H1 (cell line): ENCODE measurements at regions not wholly inside any gene's neighbourhood (a gene's known extent, or its start where the extent isn't known, plus 50 kb on each side); places are given as distances from the start of the nearest gene placed in this dataset.

Experiments used
- CTCF ChIA-PET: fragments of 300-600 bp; sonication (Branson Sonifier 250); formaldehyde crosslinking; loops from one replicate; lab custom pipeline; 2021; ENCODE audit not compliant: partially characterized antibody; lab: Charles Lee
- POLR2A ChIA-PET: fragments of 300-600 bp; sonication (Branson Sonifier 250); formaldehyde crosslinking; loops from one replicate; lab custom pipeline; 2021; ENCODE audit warnings: inconsistent platforms; ENCODE audit not compliant: partially characterized antibody; lab: Charles Lee
- DNase-seq, 2 experiments: peaks; one replicate each; pipeline versions ENCODE4 v3.0.0 to v3.0.0-alpha.2; 2010 to 2022; ENCODE audit warnings: low spot score in 2 of 2, low read depth in 1 of 2, mixed read lengths in 1 of 2
- FAIRE-seq: peaks from 2 replicates; lab custom pipeline; 2011; peaks lifted over from hg19 to GRCh38; lab: Jason Lieb, UNC
- H2AFZ ChIP-seq: 2 replicates; pipeline ENCODE4 v1.8.1; 2012; ENCODE audit warnings: low read length, inconsistent platforms
- H2AK5ac ChIP-seq: 2 replicates; pipeline ENCODE4 v1.6.1; 2013; ENCODE audit warnings: low read depth, low read length
- H2BK120ac ChIP-seq: replicated peaks from 2 replicates; pipeline ENCODE3; 2013; ENCODE audit warnings: low read depth, low read length, inconsistent platforms
- H2BK12ac ChIP-seq: 2 replicates; pipeline ENCODE4 v1.6.1; 2013; ENCODE audit warnings: low read depth, low read length
- H2BK15ac ChIP-seq: 2 replicates; pipeline ENCODE4 v1.6.1; 2013; ENCODE audit warnings: low read length
- H2BK20ac ChIP-seq: 2 replicates; pipeline ENCODE4 v1.6.1; 2013; ENCODE audit warnings: low read length
- H2BK5ac ChIP-seq: 2 replicates; pipeline ENCODE4 v1.6.1; 2013; ENCODE audit warnings: low read depth, low read length
- H3K14ac ChIP-seq: 2 replicates; pipeline ENCODE4 v1.6.1; 2013; ENCODE audit warnings: inconsistent platforms; ENCODE audit not compliant: insufficient read length
- H3K18ac ChIP-seq: 2 replicates; pipeline ENCODE4 v1.6.1; 2013; ENCODE audit warnings: low read length; ENCODE audit errors: extremely low read depth
- H3K23ac ChIP-seq: 2 replicates; pipeline ENCODE4 v1.6.1; 2013; ENCODE audit warnings: inconsistent platforms; ENCODE audit not compliant: insufficient read length
- H3K23me2 ChIP-seq: 2 replicates; pipeline ENCODE4 v1.6.1; 2013; ENCODE audit warnings: low read depth, low read length
- H3K27ac ChIP-seq: 2 replicates; pipeline ENCODE4 v1.6.1; 2011; ENCODE audit warnings: low read depth, low read length, inconsistent platforms
- H3K27me3 ChIP-seq, 4 experiments: replicated peaks in 1 of 4; 1 replicate in 1 of 4; 2 replicates in 3 of 4; pipeline versions ENCODE4 v1.6.1 to v1.8.1; 2011 to 2013; ENCODE audit warnings: low read length in 3 of 4, mild to moderate bottlenecking in 3 of 4, inconsistent platforms in 2 of 4, mixed read lengths in 2 of 4, moderate library complexity in 1 of 4; ENCODE audit not compliant: control insufficient read depth in 3 of 4, insufficient read depth in 3 of 4; ENCODE audit errors: extremely low read depth in 1 of 4
- H3K36me3 ChIP-seq, 4 experiments: 2 replicates each; pipeline versions ENCODE4 v1.6.1 to v1.8.1; 2011 to 2013; ENCODE audit warnings: mild to moderate bottlenecking in 4 of 4, low read length in 3 of 4, moderate library complexity in 2 of 4, control low read depth in 1 of 4, inconsistent platforms in 1 of 4; ENCODE audit not compliant: insufficient read depth in 4 of 4, control insufficient read depth in 2 of 4
- H3K4ac ChIP-seq: replicated peaks from 2 replicates; pipeline ENCODE3; 2013; ENCODE audit warnings: low read length, low read depth, mixed read lengths, inconsistent platforms; ENCODE audit not compliant: insufficient read length
- H3K4me1 ChIP-seq, 4 experiments: replicated peaks in 1 of 4; 1 replicate in 1 of 4; 2 replicates in 3 of 4; pipeline versions ENCODE4 v1.6.1 to v1.8.1; 2011 to 2013; ENCODE audit warnings: low read length in 3 of 4, inconsistent platforms in 2 of 4, mixed read lengths in 1 of 4; ENCODE audit not compliant: insufficient read depth in 4 of 4, control insufficient read depth in 3 of 4
- H3K4me2 ChIP-seq, 2 experiments: 2 replicates each; pipeline versions ENCODE4 v1.6.1 to v1.8.1; 2011 to 2013; ENCODE audit warnings: low read depth in 2 of 2, low read length in 2 of 2, control low read depth in 1 of 2, inconsistent platforms in 1 of 2, mild to moderate bottlenecking in 1 of 2; ENCODE audit not compliant: insufficient read depth in 1 of 2
- H3K4me3 ChIP-seq, 4 experiments: fragments of 200-600, 300-600 bp in 1 of 4; sonication (generic), shearing (Covaris generic), sonication (Bioruptor Twin) in 1 of 4; 2 replicates each; pipeline versions ENCODE4 v1.5.1 to v1.8.1; 2011 to 2016; ENCODE audit warnings: low read length in 4 of 4, low read depth in 3 of 4, control low read depth in 2 of 4, inconsistent platforms in 2 of 4, mild to moderate bottlenecking in 2 of 4, mixed read lengths in 1 of 4, moderate library complexity in 1 of 4; ENCODE audit not compliant: insufficient read depth in 2 of 4; ENCODE audit errors: extremely low read depth in 1 of 4
- H3K56ac ChIP-seq: replicated peaks from 2 replicates; pipeline ENCODE3; 2013; ENCODE audit warnings: low read depth, mild to moderate bottlenecking, mixed read lengths, low read length, inconsistent platforms; ENCODE audit not compliant: insufficient read length
- H3K79me1 ChIP-seq: 2 replicates; pipeline ENCODE4 v1.6.1; 2013; ENCODE audit warnings: low read depth, low read length, control low read depth
- H3K79me2 ChIP-seq, 2 experiments: 2 replicates each; pipeline versions ENCODE4 v1.6.1 to v1.8.1; 2012 to 2013; ENCODE audit warnings: low read length in 2 of 2, mild to moderate bottlenecking in 2 of 2, inconsistent platforms in 1 of 2; ENCODE audit not compliant: insufficient read depth in 2 of 2, control insufficient read depth in 1 of 2
- H3K9ac ChIP-seq, 4 experiments: replicated peaks in 1 of 4; 1 replicate in 1 of 4; 2 replicates in 3 of 4; pipeline versions ENCODE4 v1.6.1 to v1.8.1; 2011 to 2013; ENCODE audit warnings: low read depth in 3 of 4, low read length in 3 of 4, control low read depth in 2 of 4, mild to moderate bottlenecking in 2 of 4, moderate library complexity in 2 of 4, inconsistent platforms in 1 of 4; ENCODE audit errors: extremely low read depth in 1 of 4
- H3K9me3 ChIP-seq, 2 experiments: 2 replicates each; pipeline versions ENCODE4 v1.6.1 to v1.8.1; 2012 to 2013; ENCODE audit warnings: mild to moderate bottlenecking in 2 of 2, moderate library complexity in 2 of 2, control low read depth in 1 of 2, inconsistent platforms in 1 of 2, low read depth in 1 of 2, low read length in 1 of 2, mixed read lengths in 1 of 2; ENCODE audit not compliant: insufficient read depth in 2 of 2
- H4K20me1 ChIP-seq, 2 experiments: replicated peaks in 1 of 2; 2 replicates each; pipeline versions ENCODE3 to v1.8.1; 2011 to 2013; ENCODE audit warnings: inconsistent platforms in 2 of 2, low read length in 2 of 2, mild to moderate bottlenecking in 1 of 2; ENCODE audit not compliant: insufficient read depth in 2 of 2, control insufficient read depth in 1 of 2
- H4K5ac ChIP-seq: 2 replicates; pipeline ENCODE4 v1.6.1; 2013; ENCODE audit warnings: low read length, low read depth, mixed read lengths, inconsistent platforms; ENCODE audit not compliant: insufficient read length
- H4K8ac ChIP-seq: 2 replicates; pipeline ENCODE4 v1.8.0; 2013; ENCODE audit warnings: mild to moderate bottlenecking, moderate library complexity, low read length, inconsistent platforms; ENCODE audit not compliant: insufficient read depth; ENCODE audit errors: extremely low read depth
- H4K91ac ChIP-seq: replicated peaks from 2 replicates; pipeline ENCODE3; 2013; ENCODE audit warnings: low read length, mixed read lengths, inconsistent platforms; ENCODE audit not compliant: insufficient read length
- PHF8 ChIP-seq: fragments of 200-600 bp; sonication (generic); conservative IDR thresholded peaks from 2 replicates; pipeline ENCODE4 v1.7.1; 2012; ENCODE audit warnings: low read depth, mild to moderate bottlenecking, inconsistent platforms, low read length, moderate library complexity
- WGBS, 2 experiments: shearing (Covaris generic) in 1 of 2; methylation state at CpG; one replicate each; pipeline versions ENCODE4 v1.1.6 to v1.1.7; 2013 to 2015; ENCODE audit warnings: low lambda C conversion rate in 2 of 2, mixed read lengths in 2 of 2, inconsistent platforms in 1 of 2, low coverage in 1 of 2, missing lambda C conversion rate in 1 of 2; ENCODE audit not compliant: insufficient replicate concordance in 2 of 2, insufficient coverage in 1 of 2, insufficient read length in 1 of 2; ENCODE audit errors: extremely low coverage in 1 of 2, missing lambda C conversion rate in 1 of 2; 5-methylcytosine and 5-hydroxymethylcytosine counted together

DNA sequence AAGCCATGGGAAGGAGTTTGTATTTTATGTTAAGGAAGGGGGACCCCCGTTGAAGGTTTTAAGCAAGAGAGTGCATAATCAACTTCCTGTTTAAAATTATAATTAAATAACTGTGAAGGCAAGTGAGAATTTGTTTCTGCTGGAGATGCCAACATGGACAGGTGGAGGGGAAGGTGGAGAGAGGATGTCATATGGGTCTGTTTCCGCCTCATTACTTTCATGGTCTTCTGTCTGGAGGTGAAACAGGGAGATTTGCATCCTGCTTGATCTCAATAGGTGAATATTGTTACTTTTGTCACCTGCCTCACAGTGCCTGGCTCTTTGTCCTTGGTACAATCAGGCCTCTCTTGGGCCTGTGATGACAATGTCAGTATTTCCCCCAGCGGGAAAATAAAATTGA is 300.6 kb upstream of the LMCD1 start:
- ChIA-PET POLR2A (no interaction called here), CTCF (no interaction called here)
- Histone ChIP-seq H3K4me3 (no peak overlapping the region), H2BK12ac (no peak overlapping the region), H2BK15ac (no peak overlapping the region), H3K27ac (no peak overlapping the region), H2BK5ac (no peak overlapping the region), H3K18ac (no peak overlapping the region), H4K20me1 (no peaks in the 10 kb centered on the region), H3K56ac (no peak overlapping the region), H3K9me3 (no peaks in the 10 kb centered on the region), H2BK20ac (0 out of 2 replicates have a peak overlapping the region, but pooled peaks have one; percentile 38), H3K27me3 (peaks cover 0 to 1% (median 0%) of the 10 kb centered on the region in 4 experiments; a peak in 1 of 7 replicates), H3K4me1 (no peaks in the 10 kb centered on the region; a peak in 1 of 7 replicates), H3K14ac (no peak overlapping the region), H3K9ac (no peak overlapping the region), H3K23me2 (no peaks in the 10 kb centered on the region), H2AFZ (no peak overlapping the region), H2AK5ac (no peak overlapping the region), H4K5ac (no peak overlapping the region), H4K91ac (no peak overlapping the region), H3K4ac (no peak overlapping the region), H2BK120ac (no peak overlapping the region), H3K4me2 (no peak overlapping the region), H4K8ac (no peak overlapping the region), H3K23ac (no peak overlapping the region), H3K36me3 (no peaks in the 10 kb centered on the region; a peak in 1 of 8 replicates), H3K79me1 (no peaks in the 10 kb centered on the region), H3K79me2 (no peaks in the 10 kb centered on the region)
- TF ChIP-seq PHF8 = no peak
- DNase-seq (no peak), FAIRE-seq (no peak)
- WGBS, 2 experiments = 91% methylated on average over 3 of the region's 3 CpGs; no CpG with 5 or more reads in 1 of the 2 experiments
